H1 (cell line): ENCODE measurements at regions not wholly inside any gene's neighbourhood (a gene's known extent, or its start where the extent isn't known, plus 50 kb on each side); places are given as distances from the start of the nearest gene placed in this dataset.

Source experiments
- CREB1 ChIP-seq: IDR thresholded peaks from 2 replicates; pipeline ENCODE4 v1.6.1; 2012; ENCODE audit warnings: inconsistent platforms
- RAD21 ChIP-seq, 2 experiments: IDR thresholded peaks in 1 of 2; conservative IDR thresholded peaks in 1 of 2; 2 replicates each; pipeline ENCODE4 v1.6.1; 2011; ENCODE audit warnings: low read depth in 2 of 2, low read length in 2 of 2, improper control_type of control experiment in 1 of 2, inconsistent platforms in 1 of 2, mild to moderate bottlenecking in 1 of 2, moderate library complexity in 1 of 2
- TAF7 ChIP-seq: optimal IDR thresholded peaks from 2 replicates; pipeline ENCODE3; 2011; ENCODE audit warnings: low read depth, mild to moderate bottlenecking, inconsistent platforms, low read length, moderate library complexity, borderline replicate concordance
- USF2 ChIP-seq: IDR thresholded peaks from 2 replicates; pipeline ENCODE4 v1.6.1; 2011; ENCODE audit warnings: low read length, improper control_type of control experiment

GRCh38 chr16:6929868-6930267 lies 402.8 kb upstream of the RBFOX1 start (continued):
- TF ChIP-seq USF2: no peak
- TF ChIP-seq CREB1: no peak
- TF ChIP-seq TAF7: no peak
- no peak for TF ChIP-seq RAD21 (IDR thresholded peaks at IDR 0.05 in 1 of 2, conservative IDR thresholded peaks at IDR 0.05 in 1 of 2; ENCODE audit: low read depth in 2 of 2, low read length in 2 of 2)
